Right lobe of liver (tissue), 6 donors: ENCODE measurements at regions not wholly inside any gene's neighbourhood (a gene's known extent, or its start where the extent isn't known, plus 50 kb on each side); places are given as distances from the start of the nearest gene placed in this dataset.
"Not testable (repeated sequence)": the region's sequence is repeated elsewhere in the genome, so short reads cannot be mapped to it uniquely, and the experiment has no call there.

Experiments used
- ATAC-seq, 4 donors: fragments of 200-7000 bp; cut with Tn5 transposase; one replicate each; pipeline ENCODE4 v1.9.1; 2020; ENCODE audit warnings: mild to moderate bottlenecking in 4 of 4, moderate library complexity in 4 of 4
- DNase-seq, 3 donors: peaks; one replicate each; pipeline ENCODE4 v3.0.0-alpha.2; 2020
- H3K27ac ChIP-seq, 3 donors: fragments of 200-600 bp; one replicate each; pipeline ENCODE4 v1.8.0; 2022
- H3K27me3 ChIP-seq, 2 donors: fragments of 200-600 bp; one replicate each; pipeline ENCODE4 v1.8.0; 2022
- H3K36me3 ChIP-seq, 4 donors: fragments of 200-600 bp; sonication (generic) in 1 of 4; one replicate each; pipeline versions ENCODE4 v1.5.1 to v1.8.0; 2017 to 2022; ENCODE audit warnings: control low read depth in 1 of 4
- H3K4me1 ChIP-seq, 4 donors: fragments of 200-600 bp; sonication (generic) in 1 of 4; one replicate each; pipeline versions ENCODE4 v1.5.1 to v1.8.0; 2017 to 2022; ENCODE audit warnings: control low read depth in 1 of 4
- H3K4me3 ChIP-seq, 3 donors: fragments of 200-600 bp; one replicate each; pipeline ENCODE4 v1.8.0; 2022
- H3K9me3 ChIP-seq, 4 donors: fragments of 200-600 bp; sonication (generic) in 1 of 4; one replicate each; pipeline versions ENCODE4 v1.5.1 to v1.8.0; 2017 to 2022; ENCODE audit warnings: control low read depth in 1 of 4
- CTCF ChIP-seq, 4 donors: fragments of 200-600 bp in 3 of 4; fragments of 450-650 bp in 1 of 4; IDR thresholded peaks; one replicate each; pipeline versions ENCODE4 v1.5.1 to v1.8.0; 2016 to 2022; ENCODE audit warnings: antibody characterized with exemption in 4 of 4, mild to moderate bottlenecking in 2 of 4
- POLR2A ChIP-seq: fragments of 450-650 bp; IDR thresholded peaks from one replicate; pipeline ENCODE4 v1.6.1; 2017; ENCODE audit warnings: antibody characterized with exemption, mild to moderate bottlenecking
- WGBS: methylation state at CpG from one replicate; pipeline ENCODE4 v1.1.6; 2018; ENCODE audit warnings: low coverage, low lambda C conversion rate; ENCODE audit not compliant: insufficient coverage; ENCODE audit errors: missing lambda C conversion rate; 5-methylcytosine and 5-hydroxymethylcytosine counted together
- intact Hi-C, 2 donors: fragments of 100-400 bp; cut with DNase I; formaldehyde crosslinking; loops; one replicate each; pipeline versions ENCODE4 v1.11.2 to v1.14.1; 2022
- donor health status: DM: no; HTN: yes; CAD: no.
- donor health status: DM: no; HTN: no; CAD: no.
- donor health status: DM: no; HTN: no; CAD: no.
- donor health status: DM: no; HTN: yes; CAD: no.
- donor health status: DM: no; HTN: yes; CAD: no.

- no peaks in the 10 kb centered on the region for H3K27me3 ChIP-seq
- H3K36me3 ChIP-seq: no peaks in the 10 kb centered on the region
- 95% methylated on average over 4 of the region's 4 CpGs for WGBS
- H3K27ac ChIP-seq: no peak overlapping the region
- intact Hi-C loops: no loop called here
- no peaks in the 10 kb centered on the region for H3K9me3 ChIP-seq
- no peaks in the 10 kb centered on the region for H3K4me1 ChIP-seq
- DNase-seq: no peak
- no peak overlapping the region for H3K4me3 ChIP-seq
- ATAC-seq: no peak
- TF ChIP-seq CTCF (IDR thresholded peaks at IDR 0.05) (no peak), POLR2A (no peak)
Measured at GRCh38 chr13:99671746-99672145, 170.5 kb downstream of the TM9SF2 start.

DNA sequence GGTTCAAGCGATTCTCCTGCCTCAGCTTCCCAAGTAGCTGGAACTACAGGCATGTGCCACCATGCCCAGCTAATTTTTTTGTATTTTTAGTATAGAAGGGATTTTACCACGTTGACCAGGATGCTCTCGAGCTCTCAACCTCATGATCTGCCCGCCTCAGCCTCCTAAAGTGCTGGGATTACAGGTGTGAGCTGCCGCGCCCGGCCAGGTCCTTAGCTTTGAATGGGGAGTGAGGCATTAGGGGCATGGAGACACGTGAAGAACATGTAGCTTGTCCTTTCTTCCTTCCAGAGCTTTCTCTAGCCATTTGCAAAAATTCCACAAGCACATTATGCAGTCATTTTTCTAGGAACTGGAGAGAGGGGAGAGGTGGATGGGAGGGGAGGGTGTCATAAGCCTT is 167.8 kb downstream of the TM9SF2 start:
- DNase-seq, H3K4me1 ChIP-seq, intact Hi-C loops, H3K36me3 ChIP-seq, H3K27me3 ChIP-seq, H3K4me3 ChIP-seq, H3K27ac ChIP-seq, H3K9me3 ChIP-seq, ATAC-seq: not testable (repeated sequence)
- 89% methylated on average over 4 of the region's 8 CpGs for WGBS

DNA sequence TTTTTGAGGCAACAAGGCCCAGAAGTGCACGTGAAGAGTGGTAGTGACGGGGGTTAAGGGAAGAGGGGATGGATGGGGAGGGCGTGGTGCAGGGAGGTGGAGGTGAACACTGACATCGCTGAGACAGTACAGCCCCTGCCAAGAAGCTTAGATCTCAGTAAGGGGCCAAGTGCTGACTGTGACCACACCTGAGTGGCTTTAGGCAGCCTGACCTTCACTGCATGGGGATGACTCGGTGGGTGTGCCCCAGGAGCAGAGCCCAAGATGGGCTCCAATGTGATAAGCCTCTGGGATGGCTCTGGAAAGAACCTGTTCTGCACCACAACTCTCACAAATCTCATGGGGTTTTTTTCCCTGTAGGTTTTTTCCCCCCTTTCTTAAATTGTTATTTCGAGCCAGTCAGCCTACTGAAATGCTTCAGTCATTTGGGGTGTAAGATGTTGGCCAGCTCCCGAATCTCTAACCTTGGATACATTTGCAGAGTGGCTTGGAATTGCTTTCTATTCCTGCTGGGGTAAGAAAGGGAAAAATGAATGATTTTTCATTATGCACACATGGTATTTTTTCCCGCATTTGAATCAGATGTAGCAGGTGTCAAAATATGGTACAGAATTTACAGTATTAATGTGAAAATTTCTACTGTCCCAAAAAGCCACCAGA is 165.0 kb downstream of the TM9SF2 start:
- Histone ChIP-seq H3K4me3 (no peak overlapping the region), H3K27ac (no peak overlapping the region), H3K4me1 (peaks cover 0 to 20% (median 2%) of the 10 kb centered on the region in 4 donors), H3K36me3 (no peaks in the 10 kb centered on the region), H3K9me3 (no peaks in the 10 kb centered on the region), H3K27me3 (no peaks in the 10 kb centered on the region)
- DNase-seq (no peak), ATAC-seq (no peak)
- WGBS: 91% methylated on average over 7 of the region's 8 CpGs
- TF ChIP-seq POLR2A: no peak
- no peak for TF ChIP-seq CTCF (IDR thresholded peaks at IDR 0.05)
- intact Hi-C loops: no loop called here

DNA sequence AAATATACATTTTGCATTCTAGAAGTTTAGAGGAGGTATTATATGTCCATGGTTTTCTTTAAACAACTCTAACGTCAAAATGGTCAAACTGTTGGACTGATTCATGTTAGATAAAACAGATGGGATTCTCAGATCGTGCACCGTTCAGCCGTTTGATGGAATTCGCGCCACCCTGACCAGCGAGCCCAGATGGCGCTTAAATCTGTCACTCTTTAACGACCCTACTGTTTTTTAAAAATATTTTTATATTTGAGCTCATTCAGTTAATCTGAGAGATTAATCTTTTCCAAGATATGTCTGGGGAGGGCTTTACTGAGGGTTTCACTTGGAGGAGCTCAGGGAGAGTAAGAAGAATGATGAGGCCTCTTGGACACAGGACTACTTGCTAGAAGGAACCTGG is 164.4 kb downstream of the TM9SF2 start:
- 88% methylated on average over 9 of the region's 9 CpGs for WGBS
- Histone ChIP-seq H3K36me3 (no peaks in the 10 kb centered on the region), H3K27me3 (no peaks in the 10 kb centered on the region), H3K27ac (no peak overlapping the region), H3K9me3 (no peaks in the 10 kb centered on the region), H3K4me1 (peaks cover 0 to 20% (median 2%) of the 10 kb centered on the region in 4 donors), H3K4me3 (no peak overlapping the region)
- ATAC-seq (no peak), DNase-seq (no peak)
- intact Hi-C loops: no loop called here
- TF ChIP-seq CTCF (IDR thresholded peaks at IDR 0.05) (no peak), POLR2A (no peak)

DNA sequence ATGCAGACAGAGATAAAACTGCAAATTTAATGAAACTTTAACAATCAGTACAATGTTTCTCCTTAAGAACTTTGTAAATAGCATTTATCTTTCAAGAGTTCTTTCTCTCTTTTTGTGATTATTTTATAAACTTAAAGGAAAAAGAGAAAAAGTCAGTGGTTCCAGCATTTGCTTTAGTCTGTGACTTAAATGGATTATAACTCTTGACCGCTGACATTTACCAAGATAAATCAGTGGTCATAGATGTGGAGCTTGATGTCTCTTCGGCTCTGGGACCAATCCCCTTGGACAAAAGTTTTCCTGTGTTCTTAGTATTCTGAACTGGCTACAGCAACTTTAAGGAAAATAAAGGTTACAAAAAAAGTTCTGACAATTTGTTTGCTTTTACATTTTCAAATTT is 162.6 kb downstream of the TM9SF2 start:
- Histone ChIP-seq H3K4me1 (peaks cover 0 to 31% (median 7%) of the 10 kb centered on the region in 4 donors), H3K27ac (no peak overlapping the region), H3K36me3 (no peaks in the 10 kb centered on the region), H3K27me3 (no peaks in the 10 kb centered on the region), H3K4me3 (no peak overlapping the region), H3K9me3 (no peaks in the 10 kb centered on the region)
- intact Hi-C loops: no loop called here
- DNase-seq: no peak
- ATAC-seq: no peak
- TF ChIP-seq CTCF (IDR thresholded peaks at IDR 0.05): no peak
- no peak for TF ChIP-seq POLR2A
- 97% methylated on average over 2 of the region's 2 CpGs for WGBS
